Progenitor cell of endocrine pancreas (in vitro differentiated cells): ENCODE measurements at regions not wholly inside any gene's neighbourhood (a gene's known extent, or its start where the extent isn't known, plus 50 kb on each side); places are given as distances from the start of the nearest gene placed in this dataset.

ENCODE experiments used
- DNase-seq: peaks from one replicate; pipeline ENCODE4 v3.0.0; 2021; ENCODE audit warnings: low spot score; ENCODE audit not compliant: unreplicated experiment
- H3K27ac Mint-ChIP-seq: 2 replicates; pipeline ENCODE4 v1.8.0; 2021; ENCODE audit warnings: mild to moderate bottlenecking, moderate library complexity, mixed read lengths
- H3K27me3 Mint-ChIP-seq: 2 replicates; pipeline ENCODE4 v1.8.0; 2021; ENCODE audit warnings: mixed read lengths
- H3K36me3 Mint-ChIP-seq: 2 replicates; pipeline ENCODE4 v1.8.0; 2022; ENCODE audit warnings: mixed read lengths; ENCODE audit not compliant: insufficient read depth
- H3K4me1 Mint-ChIP-seq: 2 replicates; pipeline ENCODE4 v1.8.0; 2021; ENCODE audit warnings: low read depth, mixed read lengths
- H3K4me3 Mint-ChIP-seq: 2 replicates; pipeline ENCODE4 v1.8.0; 2021; ENCODE audit warnings: low read depth, mild to moderate bottlenecking, moderate library complexity, mixed read lengths
- H3K9me3 Mint-ChIP-seq: 2 replicates; pipeline ENCODE4 v1.8.0; 2021; ENCODE audit warnings: low read depth, mixed read lengths
- CTCF ChIP-seq: fragments of 200-600 bp; sonication (generic); IDR thresholded peaks from one replicate; pipeline ENCODE4 v1.5.0; 2021; ENCODE audit warnings: antibody characterized with exemption, mild to moderate bottlenecking; ENCODE audit not compliant: unreplicated experiment

DNA sequence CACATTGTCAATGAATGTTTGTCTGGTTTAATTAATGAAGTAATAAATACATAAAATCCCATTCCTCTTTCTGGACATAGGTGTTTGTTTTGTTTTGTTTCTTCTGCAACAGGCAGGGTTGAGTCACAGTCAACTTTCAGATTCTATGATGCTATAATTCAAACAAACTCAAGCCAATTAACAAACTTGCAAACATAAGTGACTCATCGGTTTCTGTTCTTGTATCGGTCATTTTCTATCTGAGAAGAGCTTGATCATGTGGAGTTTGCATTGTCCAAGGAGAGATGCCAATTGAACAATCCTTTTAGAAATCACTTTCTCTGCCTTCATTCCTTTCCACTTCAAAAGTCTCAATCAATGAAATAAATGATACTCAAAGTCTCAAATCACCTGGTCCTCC, 294.2 kb upstream of the C16orf82 start:
- no peaks in the 10 kb centered on the region for H3K36me3 Mint-ChIP-seq
- no peaks in the 10 kb centered on the region for H3K9me3 Mint-ChIP-seq
- no peaks in the 10 kb centered on the region for H3K4me1 Mint-ChIP-seq
- no peak for TF ChIP-seq CTCF
- no peak overlapping the region for H3K4me3 Mint-ChIP-seq
- no peak overlapping the region for H3K27ac Mint-ChIP-seq
- DNase-seq, result no peak
- peaks cover 77% of the 10 kb centered on the region for H3K27me3 Mint-ChIP-seq

DNA sequence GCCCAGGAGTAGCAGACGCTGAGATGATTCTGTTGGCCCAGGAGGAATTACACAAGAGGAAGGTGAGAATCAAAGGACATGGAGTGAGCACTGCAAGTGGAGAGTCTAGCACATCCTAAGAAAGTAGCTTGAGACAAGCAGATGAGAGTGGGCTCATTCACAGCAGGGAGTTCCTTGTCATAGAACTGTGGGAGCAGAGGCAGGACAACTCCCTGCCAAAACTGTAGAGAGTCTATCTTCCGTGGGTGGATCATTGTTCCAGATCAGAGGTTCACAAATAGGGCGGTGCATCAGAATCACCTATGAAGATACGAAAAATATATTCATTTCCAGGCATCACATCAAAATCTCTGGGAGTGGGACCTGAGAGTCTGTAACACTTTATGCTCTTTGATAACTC, 288.9 kb upstream of the C16orf82 start:
- Mint-ChIP-seq H3K4me3 (no peak overlapping the region), H3K9me3 (no peaks in the 10 kb centered on the region), H3K27ac (no peak overlapping the region), H3K36me3 (no peaks in the 10 kb centered on the region), H3K4me1 (no peaks in the 10 kb centered on the region), H3K27me3 (peaks cover 75% of the 10 kb centered on the region)
- no peak for DNase-seq
- TF ChIP-seq CTCF, result no peak

DNA sequence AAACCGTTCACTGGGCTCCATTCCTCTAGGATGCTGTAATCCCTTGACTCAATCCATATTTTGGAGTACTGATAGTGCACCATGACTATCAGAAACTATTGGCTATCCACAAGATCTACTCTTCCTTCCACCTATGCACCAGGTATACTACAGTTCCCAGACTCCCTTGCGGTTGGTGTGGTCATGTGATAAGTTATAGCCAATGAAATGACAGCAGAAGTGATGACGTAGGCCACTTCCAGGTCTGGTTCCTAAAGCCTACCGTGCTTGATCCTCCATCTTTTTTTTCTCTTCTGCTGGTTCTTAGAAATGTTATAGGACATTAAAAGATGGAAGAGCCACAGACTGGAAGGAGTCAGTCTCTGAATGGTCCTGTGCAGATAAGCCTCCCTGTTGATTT, 278.8 kb upstream of the C16orf82 start:
- H3K36me3 Mint-ChIP-seq, result no peaks in the 10 kb centered on the region
- TF ChIP-seq CTCF, result no peak
- H3K27me3 Mint-ChIP-seq, result peaks cover 29% of the 10 kb centered on the region
- no peak overlapping the region for H3K4me3 Mint-ChIP-seq
- no peaks in the 10 kb centered on the region for H3K9me3 Mint-ChIP-seq
- DNase-seq, result no peak
- H3K4me1 Mint-ChIP-seq, result peaks cover 3% of the 10 kb centered on the region
- no peak overlapping the region for H3K27ac Mint-ChIP-seq

GRCh38 chr16:26791169-26791568, 275.6 kb upstream of the C16orf82 start:
- no peak overlapping the region for H3K4me3 Mint-ChIP-seq
- no peak for TF ChIP-seq CTCF
- H3K4me1 Mint-ChIP-seq, result no peaks in the 10 kb centered on the region
- peaks cover 43% of the 10 kb centered on the region for H3K27me3 Mint-ChIP-seq
- DNase-seq, result no peak
- H3K36me3 Mint-ChIP-seq, result no peaks in the 10 kb centered on the region
- no peaks in the 10 kb centered on the region for H3K9me3 Mint-ChIP-seq
- no peak overlapping the region for H3K27ac Mint-ChIP-seq

- no peak overlapping the region for H3K4me3 Mint-ChIP-seq
- no peak for DNase-seq
- no peaks in the 10 kb centered on the region for H3K4me1 Mint-ChIP-seq
- no peaks in the 10 kb centered on the region for H3K9me3 Mint-ChIP-seq
- peak; percentile 49 for TF ChIP-seq CTCF
- H3K27ac Mint-ChIP-seq, result no peak overlapping the region
- H3K36me3 Mint-ChIP-seq, result no peaks in the 10 kb centered on the region
- peaks cover 54% of the 10 kb centered on the region for H3K27me3 Mint-ChIP-seq
These were observed 271.5 kb upstream of the C16orf82 start for GRCh38 chr16:26795184-26795583.
